ENCODE measurements at regions not wholly inside any gene's neighbourhood (a gene's known extent, or its start where the extent isn't known, plus 50 kb on each side); places are given as distances from the start of the nearest gene placed in this dataset.

- no peak overlapping the region for H3K4me3 ChIP-seq (ENCODE audit: extremely low read depth in 1 of 4, insufficient read depth in 2 of 4, low read depth in 3 of 4, low read length in 4 of 4)
- ChIA-PET POLR2A (ENCODE audit: partially characterized antibody) (no interaction called here), CTCF (ENCODE audit: partially characterized antibody) (interaction anchor here (1.0 kb wide), 1 partner anchor 520 kb away, joined by 6 read pairs; no protein-coding TSS in a partner anchor)
- no peak overlapping the region for H4K91ac ChIP-seq (replicated peaks; ENCODE audit: insufficient read length, low read length)
- no peak overlapping the region for H4K5ac ChIP-seq (ENCODE audit: insufficient read length, low read depth, low read length)
- no peaks in the 10 kb centered on the region for H4K20me1 ChIP-seq (replicated peaks in 1 of 2; ENCODE audit: control insufficient read depth in 1 of 2, insufficient read depth in 2 of 2, low read length in 2 of 2)
- H3K79me2 ChIP-seq (ENCODE audit: control insufficient read depth in 1 of 2, insufficient read depth in 2 of 2, low read length in 2 of 2) = no peaks in the 10 kb centered on the region
- H3K18ac ChIP-seq (ENCODE audit: extremely low read depth, low read length) = no peak overlapping the region
- no peak overlapping the region for H3K4ac ChIP-seq (replicated peaks; ENCODE audit: insufficient read length, low read depth, low read length)
- no peak overlapping the region; the same call in 1 of the 2 replicates for H3K27ac ChIP-seq (ENCODE audit: low read depth, low read length)
- H3K79me1 ChIP-seq (ENCODE audit: low read depth, low read length) = no peaks in the 10 kb centered on the region
- no peak for DNase-seq (ENCODE audit: low read depth in 1 of 2, low spot score in 2 of 2)
- H3K36me3 ChIP-seq (ENCODE audit: control insufficient read depth in 2 of 4, insufficient read depth in 4 of 4, low read length in 3 of 4) = no peaks in the 10 kb centered on the region
- no peaks in the 10 kb centered on the region for H3K27me3 ChIP-seq (replicated peaks in 1 of 4; ENCODE audit: control insufficient read depth in 3 of 4, extremely low read depth in 1 of 4, insufficient read depth in 3 of 4, low read length in 3 of 4)
- FAIRE-seq = no peak
- H3K56ac ChIP-seq (replicated peaks; ENCODE audit: insufficient read length, low read depth, low read length) = no peak overlapping the region
- no peak overlapping the region for H3K9ac ChIP-seq (replicated peaks in 1 of 4; ENCODE audit: extremely low read depth in 1 of 4, low read depth in 3 of 4, low read length in 3 of 4)
- H2BK12ac ChIP-seq (ENCODE audit: low read depth, low read length) = no peak overlapping the region
- H2AK5ac ChIP-seq (ENCODE audit: low read depth, low read length) = no peak overlapping the region
- H3K14ac ChIP-seq (ENCODE audit: insufficient read length) = no peak overlapping the region
- H2BK15ac ChIP-seq (ENCODE audit: low read length) = no peak overlapping the region
- no peak overlapping the region for H2AFZ ChIP-seq (ENCODE audit: low read length)
- H2BK120ac ChIP-seq (replicated peaks; ENCODE audit: low read depth, low read length) = no peak overlapping the region
- no peak overlapping the region for H2BK5ac ChIP-seq (ENCODE audit: low read depth, low read length)
- no peak overlapping the region for H3K4me2 ChIP-seq (ENCODE audit: insufficient read depth in 1 of 2, low read depth in 2 of 2, low read length in 2 of 2)
- H4K8ac ChIP-seq (ENCODE audit: extremely low read depth, insufficient read depth, low read length) = no peak overlapping the region
- WGBS, 2 experiments (ENCODE audit: extremely low coverage in 1 of 2, insufficient coverage in 1 of 2, insufficient read length in 1 of 2, insufficient replicate concordance in 2 of 2, low coverage in 1 of 2, low lambda C conversion rate in 2 of 2, missing lambda C conversion rate in 1 of 2) = 95% methylated on average over 9 of the region's 9 CpGs; no CpG with 5 or more reads in 1 of the 2 experiments
- no peaks in the 10 kb centered on the region for H3K4me1 ChIP-seq (replicated peaks in 1 of 4; ENCODE audit: control insufficient read depth in 3 of 4, insufficient read depth in 4 of 4, low read length in 3 of 4)
- no peaks in the 10 kb centered on the region for H3K23me2 ChIP-seq (ENCODE audit: low read depth, low read length)
- no peaks in the 10 kb centered on the region for H3K9me3 ChIP-seq (ENCODE audit: insufficient read depth in 2 of 2, low read depth in 1 of 2, low read length in 1 of 2)
- H3K23ac ChIP-seq (ENCODE audit: insufficient read length) = no peak overlapping the region
- no peak overlapping the region for H2BK20ac ChIP-seq (ENCODE audit: low read length)
- no peak for TF ChIP-seq KDM5A (IDR thresholded peaks at IDR 0.05; ENCODE audit: low read length)
- no peak for TF ChIP-seq ATF3 (IDR thresholded peaks at IDR 0.05; ENCODE audit: insufficient read depth, low read depth, low read length)
- TF ChIP-seq POLR2A (IDR thresholded peaks at IDR 0.05; ENCODE audit: control extremely low read depth in 1 of 2, low read depth in 2 of 2, low read length in 2 of 2) = no peak
- TF ChIP-seq SAP30 (IDR thresholded peaks at IDR 0.05; ENCODE audit: insufficient read depth, insufficient replicate concordance, low read length) = no peak
- no peak for TF ChIP-seq TCF12 (IDR thresholded peaks at IDR 0.05; ENCODE audit: low read depth, low read length)
- TF ChIP-seq BCL11A (IDR thresholded peaks at IDR 0.05; ENCODE audit: low read depth in 2 of 2, low read length in 2 of 2) = no peak
- no peak for TF ChIP-seq EGR1 (IDR thresholded peaks at IDR 0.05; ENCODE audit: borderline replicate concordance, low read depth, low read length)
- TF ChIP-seq TAF7 (optimal IDR thresholded peaks at IDR 0.05; ENCODE audit: borderline replicate concordance, low read depth, low read length) = no peak
- TF ChIP-seq RNF2 (IDR thresholded peaks at IDR 0.05; ENCODE audit: borderline replicate concordance, low read depth, low read length, missing control alignments, poor library complexity, severe bottlenecking) = no peak
- no peak for TF ChIP-seq ATF2 (IDR thresholded peaks at IDR 0.05; ENCODE audit: low read length)
Observed at GRCh38 chr7:69412331-69413146, 185.7 kb upstream of the AUTS2 start.

Data from H1 (cell line).